ENCODE measurements at regions not wholly inside any gene's neighbourhood (a gene's known extent, or its start where the extent isn't known, plus 50 kb on each side); places are given as distances from the start of the nearest gene placed in this dataset.

DNA sequence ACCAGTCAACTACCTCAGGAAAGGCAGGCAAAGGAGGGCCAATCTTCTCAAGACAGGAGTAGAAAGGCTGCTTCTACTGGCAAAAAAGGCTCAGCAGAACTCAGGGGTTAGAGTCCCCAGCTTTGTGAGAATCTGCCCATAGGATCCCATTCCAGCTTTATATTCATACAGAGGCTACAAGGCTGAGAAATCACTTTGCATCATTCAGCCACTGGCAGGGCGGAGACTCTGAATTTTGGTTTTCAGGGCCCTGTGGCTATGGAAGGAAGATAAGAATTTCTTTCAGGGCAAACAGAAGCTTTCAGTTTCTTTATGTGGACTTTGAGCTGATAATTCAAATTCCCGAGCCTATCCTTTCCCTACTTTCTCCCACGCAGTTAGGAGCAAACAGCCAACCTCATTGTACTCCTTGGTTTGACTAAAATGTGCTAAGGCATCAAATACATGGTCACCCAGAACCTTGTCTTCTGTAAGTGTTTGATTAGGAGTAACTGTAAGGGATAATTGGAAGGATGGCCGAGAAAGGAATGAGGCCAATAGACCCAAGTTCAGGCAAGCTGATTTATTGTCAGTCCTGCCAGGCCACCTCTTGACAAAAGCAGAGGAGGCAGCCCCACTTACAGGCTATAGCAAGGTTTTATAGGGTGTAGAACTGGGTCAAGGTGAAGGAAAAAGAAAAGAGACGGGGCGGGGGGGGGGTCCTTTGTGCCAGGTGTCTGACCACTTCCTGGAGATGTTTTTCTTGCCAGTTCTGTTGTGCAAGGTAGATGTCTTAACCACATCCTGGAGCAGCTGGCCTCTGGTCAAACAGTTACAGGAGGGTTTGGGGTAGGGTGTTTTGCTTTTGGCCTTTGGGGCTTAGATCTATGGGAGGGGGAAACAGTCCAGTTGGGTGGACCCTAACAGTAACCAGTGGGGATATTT lies 165.3 kb upstream of the PPP1R2C start:
- intact Hi-C loops (cut with micrococcal nuclease), result loop anchor here (2.0 to 5.0 kb wide), 6 partner anchors 614 to 1383 kb away; partner anchors contain the start of gene CASK

DNA sequence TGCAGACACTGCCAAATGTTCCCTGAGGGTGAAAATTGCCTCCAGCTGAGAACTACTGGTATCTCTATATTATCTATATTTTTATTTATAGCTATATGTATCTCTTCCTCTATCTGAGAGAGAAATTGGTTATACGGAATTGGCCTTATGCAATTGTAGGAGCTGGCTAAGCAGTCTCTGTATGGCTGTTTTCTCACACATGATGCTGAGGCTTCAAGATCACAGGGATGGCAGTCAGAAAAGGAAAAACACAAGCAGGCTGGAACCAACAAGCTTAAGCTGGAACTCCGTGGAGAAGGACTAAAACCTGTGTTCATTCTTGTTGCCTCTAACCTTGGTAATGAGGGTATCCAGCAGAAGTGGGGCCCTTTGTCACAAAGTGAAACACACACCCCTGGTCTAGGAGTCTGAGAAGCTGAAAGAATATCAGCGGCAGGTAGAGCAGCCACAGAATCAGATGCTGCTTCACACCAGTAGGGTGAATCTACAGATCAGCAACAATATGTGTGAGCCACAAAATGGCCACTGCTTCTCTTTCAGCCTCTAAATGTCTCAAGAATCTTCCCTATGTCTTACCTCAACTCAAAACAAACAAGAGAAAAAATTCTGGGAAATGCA lies 166.5 kb upstream of the PPP1R2C start:
- intact Hi-C loops (cut with micrococcal nuclease), result loop anchor here (1.0 to 5.0 kb wide), 6 partner anchors 10 to 1147 kb away; partner anchors contain the start of gene CASK

DNA sequence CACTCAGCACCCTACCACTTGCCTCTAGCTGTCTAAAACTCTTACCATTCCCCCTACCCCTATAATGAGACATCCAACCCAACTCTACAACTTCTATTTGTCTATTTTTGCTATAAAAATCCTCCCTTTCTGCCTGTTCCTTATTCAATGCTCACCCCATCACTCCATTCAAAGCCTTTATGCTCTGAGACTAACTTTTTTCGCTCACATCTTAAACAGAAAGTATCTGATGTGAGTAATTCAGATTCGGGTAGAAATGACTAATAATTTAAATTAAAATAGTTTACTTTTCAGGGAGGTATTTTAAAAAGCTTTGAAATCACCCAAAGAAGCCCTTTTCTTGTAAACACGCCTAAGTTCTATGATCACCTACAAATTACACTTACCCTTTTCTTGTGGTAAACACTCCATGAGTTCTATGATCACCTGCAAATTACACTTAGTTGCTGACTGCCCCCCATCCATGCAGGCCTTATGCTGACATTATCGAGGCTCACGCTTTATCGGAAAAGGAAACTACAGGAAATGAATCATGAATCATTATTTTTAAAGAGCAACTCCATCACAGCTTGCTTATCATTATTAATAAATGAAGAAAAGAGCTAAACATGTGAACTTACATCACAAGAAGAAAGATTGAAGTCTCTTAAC lies 168.7 kb upstream of the PPP1R2C start:
- intact Hi-C loops (cut with micrococcal nuclease), result no loop called here

DNA sequence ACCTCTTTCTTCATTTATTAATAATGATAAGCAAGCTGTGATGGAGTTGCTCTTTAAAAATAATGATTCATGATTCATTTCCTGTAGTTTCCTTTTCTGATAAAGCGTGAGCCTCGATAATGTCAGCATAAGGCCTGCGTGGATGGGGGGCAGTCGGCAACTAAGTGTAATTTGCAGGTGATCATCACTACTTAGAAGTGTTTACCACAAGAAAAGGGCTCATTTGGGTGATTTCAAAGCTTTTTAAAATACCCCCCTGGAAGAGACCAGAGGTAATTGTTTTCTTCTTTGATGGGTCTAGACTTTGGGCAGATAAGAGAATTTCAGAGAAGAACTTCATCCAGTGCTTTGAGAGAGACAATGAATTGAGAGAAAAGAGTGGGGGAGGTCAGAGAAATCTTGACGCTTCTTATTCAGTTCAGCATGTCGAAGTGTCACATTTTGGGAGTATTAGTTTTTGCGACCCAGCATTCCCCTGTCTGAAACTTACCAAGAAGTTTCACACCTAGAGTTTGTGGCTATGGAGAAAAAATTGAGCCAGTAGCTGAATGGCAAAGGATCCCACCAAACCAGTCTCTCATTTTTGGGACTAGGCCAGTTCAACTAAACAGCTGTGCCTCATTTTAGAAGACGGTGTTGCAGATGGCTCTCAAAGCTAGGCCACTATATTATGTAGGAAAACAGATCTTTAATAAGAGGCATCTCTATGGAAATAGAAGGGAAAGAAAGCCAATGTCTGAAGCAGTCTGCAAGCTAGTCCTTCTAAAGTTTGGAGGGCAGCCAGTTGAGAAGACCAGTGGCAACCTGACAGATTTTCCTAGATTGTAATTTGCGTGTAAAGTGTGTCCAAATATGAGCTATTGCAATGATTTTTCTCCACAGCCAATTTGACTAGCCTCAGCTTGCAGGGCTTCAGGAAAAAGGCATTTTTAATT lies 171.0 kb upstream of the PPP1R2C start:
- intact Hi-C loops (cut with micrococcal nuclease), result no loop called here

DNA sequence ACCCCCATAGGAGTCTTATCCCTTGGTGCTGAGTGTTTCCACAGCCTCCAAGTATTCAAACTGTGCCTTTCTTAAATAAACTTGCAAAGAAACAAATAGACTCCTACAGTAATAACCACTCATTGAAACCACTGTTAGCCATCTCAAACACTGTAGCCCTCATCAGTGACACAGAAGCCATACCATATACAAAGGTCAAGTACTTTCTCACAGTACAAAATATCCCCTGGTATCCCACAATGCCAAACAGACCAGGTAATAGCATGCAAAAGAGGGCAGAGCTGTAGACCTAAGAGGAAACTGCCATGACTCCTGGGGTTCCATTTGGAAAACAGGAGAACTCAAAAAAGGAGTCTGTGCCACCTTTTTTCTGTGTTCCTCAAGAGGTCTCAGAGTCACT lies 173.8 kb upstream of the PPP1R2C start:
- intact Hi-C loops (cut with micrococcal nuclease), result no loop called here

DNA sequence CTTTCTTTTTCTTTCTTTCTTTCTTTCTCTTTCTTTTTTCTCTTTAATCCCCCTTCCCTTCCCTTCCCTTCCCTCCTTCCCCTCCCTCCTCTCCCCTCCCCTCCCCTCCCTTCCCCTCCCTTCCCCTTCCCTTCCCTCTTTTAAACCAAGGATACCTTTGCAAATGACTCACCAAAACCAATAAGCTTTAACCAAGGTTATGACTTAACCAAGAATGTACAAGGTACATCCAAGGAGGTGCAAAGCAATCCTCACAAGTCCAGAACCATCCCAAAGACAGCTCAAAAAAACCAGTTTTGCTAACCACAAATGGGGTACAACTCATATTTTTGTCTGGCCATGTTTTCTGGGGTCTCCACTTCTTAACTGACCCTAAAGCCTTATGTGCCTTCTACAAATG lies 174.7 kb upstream of the PPP1R2C start:
- intact Hi-C loops (cut with micrococcal nuclease), result no loop called here

DNA sequence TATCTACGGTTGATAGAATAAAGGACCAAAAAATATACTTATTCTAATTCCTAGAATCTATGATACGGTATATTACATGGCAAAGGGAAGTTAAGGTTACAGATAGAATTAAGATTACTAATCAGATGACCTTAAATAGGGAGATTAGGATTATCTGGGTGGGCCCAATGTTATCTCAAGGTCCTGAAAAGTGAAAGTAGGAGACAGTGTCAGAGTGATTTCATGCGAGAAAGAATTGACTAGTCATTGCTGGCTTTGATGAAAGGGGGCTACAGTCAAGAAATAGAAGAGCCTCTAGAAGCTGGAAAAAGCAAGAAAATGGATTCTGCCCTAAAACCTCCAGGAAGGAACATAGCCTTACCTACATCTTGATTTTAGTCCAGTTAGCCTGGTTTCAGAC lies 176.9 kb upstream of the PPP1R2C start:
- intact Hi-C loops (cut with micrococcal nuclease), result no loop called here

DNA sequence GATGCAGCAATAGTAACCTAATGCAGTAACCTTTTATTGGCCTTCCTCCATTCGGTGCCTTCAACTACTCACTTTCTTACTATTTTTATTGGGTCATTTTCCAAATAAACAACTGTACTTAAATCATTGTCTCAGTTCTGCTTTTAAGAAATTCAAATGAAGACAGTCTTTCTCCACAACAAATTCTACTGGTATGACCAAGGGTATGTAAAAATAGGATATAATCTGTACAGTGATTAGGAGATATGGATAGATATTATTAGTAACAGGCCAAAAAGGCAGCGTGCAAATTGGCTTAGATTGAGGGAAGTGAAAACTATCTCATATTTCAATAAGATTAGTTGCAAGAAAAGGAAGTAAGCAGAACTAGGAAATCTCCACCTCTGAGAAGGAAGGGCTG lies 177.4 kb upstream of the PPP1R2C start:
- intact Hi-C loops (cut with micrococcal nuclease), result no loop called here

DNA sequence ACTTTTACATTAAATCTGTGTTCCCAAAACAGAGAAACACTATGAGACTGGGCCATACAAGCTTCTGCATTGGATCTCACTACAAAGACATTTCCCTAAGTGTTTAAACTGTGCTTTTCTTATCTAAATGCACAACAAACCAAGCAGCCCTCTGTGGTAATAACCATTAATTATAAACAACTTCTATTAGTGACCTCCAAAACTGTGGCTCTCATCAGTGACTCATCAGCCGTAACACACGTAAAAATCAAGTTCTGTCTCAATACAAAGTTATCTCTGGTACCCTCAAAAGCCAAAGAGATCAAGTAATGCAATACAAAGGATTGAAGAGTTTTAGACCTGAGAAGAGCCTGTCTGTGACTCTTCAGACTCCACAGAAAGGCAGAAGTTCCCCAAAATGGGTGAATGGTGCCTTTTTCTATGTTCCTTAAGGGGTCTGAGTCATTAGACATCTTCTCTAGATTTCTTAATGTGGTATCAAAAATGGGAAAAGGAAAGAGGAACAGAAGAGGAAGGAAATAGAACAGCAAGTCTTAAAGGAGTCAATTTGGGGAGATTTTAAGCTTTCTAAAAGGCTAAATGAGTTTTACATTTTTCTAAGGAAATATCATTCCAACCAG lies 189.8 kb upstream of the PPP1R2C start:
- intact Hi-C loops (cut with micrococcal nuclease), result no loop called here

DNA sequence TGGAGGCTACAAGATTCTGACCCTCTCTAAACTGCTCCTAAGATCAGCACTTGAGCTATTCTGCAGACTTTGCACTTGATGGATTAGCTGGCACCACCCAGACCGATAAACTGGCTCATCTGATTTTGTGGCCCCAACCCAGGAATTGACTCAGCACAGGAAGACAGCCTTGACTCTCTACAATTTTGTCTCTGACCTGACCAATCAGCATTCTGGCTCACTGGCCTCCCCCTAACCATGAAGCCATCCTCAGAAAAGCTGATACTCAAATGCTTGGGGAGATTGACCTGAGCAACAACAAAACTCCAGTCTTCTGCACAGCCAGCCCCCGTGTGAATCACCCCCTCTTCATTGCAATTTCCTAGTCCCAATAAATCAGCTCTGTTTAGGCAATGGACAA lies 195.4 kb upstream of the PPP1R2C start:
- intact Hi-C loops (cut with micrococcal nuclease), result no loop called here

DNA sequence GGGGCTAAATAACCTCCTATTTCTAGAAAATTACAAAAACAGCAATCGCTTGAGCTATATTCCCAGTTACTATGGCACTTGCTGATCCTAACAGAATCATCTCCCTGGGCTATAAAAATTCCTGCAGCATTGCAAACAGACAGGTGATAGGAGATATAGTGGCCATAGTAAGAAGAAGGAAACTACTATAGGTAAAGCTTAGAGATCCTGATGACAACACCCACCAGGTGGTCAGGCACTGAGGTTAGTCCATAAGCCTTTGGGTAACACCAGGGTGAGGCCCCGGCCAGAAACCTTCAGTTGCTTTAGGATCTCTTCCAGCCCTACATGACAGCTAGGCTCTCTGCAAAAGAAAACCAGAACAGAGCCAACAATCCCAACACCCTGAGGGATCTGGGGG lies 197.9 kb upstream of the PPP1R2C start:
- intact Hi-C loops (cut with micrococcal nuclease), result no loop called here

DNA sequence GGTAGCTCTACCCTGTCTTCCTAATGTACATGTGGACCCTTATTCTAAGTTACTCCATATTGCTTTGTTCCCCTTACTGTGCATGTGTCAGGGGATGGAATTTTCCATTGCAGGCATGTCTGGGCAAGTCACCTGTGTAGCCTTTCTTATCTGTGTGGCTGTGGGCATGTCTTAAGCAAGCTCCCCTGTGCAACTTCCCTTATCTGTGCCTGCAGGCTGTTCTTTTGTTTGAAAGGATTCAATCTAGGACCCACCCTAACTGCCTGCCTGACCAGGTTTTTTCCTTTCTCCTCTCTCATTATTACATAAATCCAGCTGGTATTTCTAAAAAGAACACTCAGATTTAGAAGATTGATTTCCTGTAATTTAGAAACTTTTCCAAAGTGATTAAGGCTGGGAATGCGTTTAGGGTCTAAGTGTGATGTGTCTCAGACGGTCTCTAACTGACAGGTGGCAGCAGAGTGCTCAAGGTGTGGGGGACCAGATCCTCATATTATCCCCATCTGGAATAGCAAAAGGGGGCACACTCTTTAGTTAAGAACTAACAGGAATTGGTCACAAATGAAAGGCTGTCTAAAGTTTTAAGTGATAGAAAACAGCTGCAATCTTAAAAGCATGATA lies 198.9 kb upstream of the PPP1R2C start:
- intact Hi-C loops (cut with micrococcal nuclease), result no loop called here

DNA sequence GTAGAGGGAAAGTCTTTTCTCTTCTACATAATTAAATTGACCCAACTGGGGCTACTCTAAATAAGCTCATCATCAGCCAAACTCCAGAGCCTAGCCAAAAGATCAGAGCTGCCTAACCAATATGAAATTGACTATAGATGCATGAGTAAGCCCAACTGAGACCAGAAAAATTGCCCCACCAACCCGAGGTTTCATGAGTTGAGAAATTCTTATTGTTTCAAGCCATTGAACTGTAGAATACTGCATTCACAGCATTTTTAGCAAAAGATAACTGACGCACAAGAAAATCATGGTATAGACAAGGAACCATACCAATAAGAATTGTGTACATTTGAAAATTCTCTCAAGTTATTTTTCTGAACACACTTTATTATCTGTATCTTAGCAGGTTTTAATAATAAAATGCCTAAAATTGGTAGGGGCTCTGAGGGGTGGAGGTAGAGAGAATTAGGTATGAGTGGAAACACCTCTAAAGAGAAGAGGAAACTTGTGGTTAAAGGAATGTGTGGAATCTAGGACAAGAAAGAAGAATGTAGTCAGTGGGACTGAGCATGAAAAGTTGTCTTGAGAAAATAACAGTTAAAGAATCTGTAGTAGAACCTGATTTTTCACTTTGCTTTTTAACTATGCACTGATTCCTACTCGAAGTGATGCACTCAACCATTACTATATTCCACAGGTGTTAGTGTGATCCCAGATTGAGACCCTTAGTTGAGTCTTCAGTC lies 200.9 kb upstream of the PPP1R2C start:
- intact Hi-C loops (cut with micrococcal nuclease), result no loop called here

DNA sequence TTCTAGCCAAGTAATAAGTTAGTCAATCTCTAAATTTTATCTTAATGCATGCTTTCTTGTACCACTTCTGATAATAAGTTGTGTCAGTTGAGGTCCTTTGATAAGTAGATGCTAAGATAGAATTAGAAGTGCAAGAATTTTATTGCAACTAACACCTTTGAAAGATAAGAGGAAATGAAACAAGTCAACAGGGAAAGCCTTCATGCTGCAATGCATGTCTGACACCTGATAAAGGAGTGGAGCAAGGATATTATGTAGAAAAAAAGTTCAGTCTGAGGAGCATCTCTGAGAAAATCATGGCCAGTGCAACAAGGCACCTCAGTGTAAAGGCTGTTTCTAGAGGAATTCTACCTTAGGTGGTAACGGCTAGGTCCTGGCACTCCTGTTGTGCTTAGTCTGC lies 210.7 kb upstream of the PPP1R2C start:
- intact Hi-C loops (cut with micrococcal nuclease), result no loop called here

DNA sequence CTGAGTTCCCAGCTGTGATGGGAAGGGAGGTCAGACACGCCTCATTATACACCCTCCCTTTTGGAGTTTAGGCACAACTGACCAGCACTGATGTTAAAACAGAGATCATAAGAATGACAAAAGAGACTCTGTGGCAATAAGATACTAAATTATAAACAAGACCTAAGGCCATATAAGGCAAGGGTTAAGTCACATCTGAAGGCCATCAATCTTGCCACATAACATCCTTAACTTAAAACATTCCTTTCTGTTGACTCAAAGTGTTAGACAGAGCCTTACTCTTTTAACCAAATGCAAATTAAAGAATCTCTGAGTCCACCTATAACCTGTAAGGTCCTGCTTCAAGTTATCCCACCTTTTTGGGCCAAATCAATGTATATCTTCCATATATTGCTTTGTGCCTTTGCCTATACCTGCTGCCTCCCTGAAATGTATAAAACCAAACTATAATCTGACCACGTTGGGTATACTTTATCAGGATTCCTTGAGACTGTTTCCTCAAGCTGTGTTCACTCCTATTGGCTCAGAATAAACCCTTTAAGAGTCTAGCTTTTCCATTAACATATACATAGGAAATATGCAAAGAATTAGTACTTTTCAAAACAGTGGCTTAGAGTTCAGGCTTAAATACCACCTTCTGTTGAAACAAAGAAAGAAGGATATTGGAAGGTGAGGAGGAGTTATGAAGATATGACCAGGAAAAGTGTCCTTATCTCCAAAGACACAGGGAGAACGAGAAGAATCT lies 214.4 kb upstream of the PPP1R2C start:
- intact Hi-C loops (cut with micrococcal nuclease), result no loop called here

DNA sequence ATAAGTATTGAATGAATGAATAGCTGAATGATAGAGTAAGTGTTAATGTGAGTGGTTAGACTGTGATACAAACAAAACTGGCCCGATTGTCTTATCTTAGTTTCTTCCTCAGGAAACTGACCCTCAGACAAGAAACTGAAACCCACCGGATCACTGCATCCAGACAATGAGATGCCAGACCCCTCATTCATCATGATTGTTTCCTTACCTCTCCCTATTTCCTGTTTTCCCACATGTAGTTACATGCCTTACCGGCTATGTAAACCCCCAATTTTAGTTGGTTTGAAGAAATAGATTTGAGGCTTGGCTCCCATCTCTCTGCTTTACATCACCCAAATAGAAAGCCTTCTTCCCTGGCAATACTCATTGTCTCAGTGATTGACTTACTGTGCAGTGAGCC lies 218.9 kb upstream of the PPP1R2C start:
- intact Hi-C loops (cut with micrococcal nuclease), result no loop called here

DNA sequence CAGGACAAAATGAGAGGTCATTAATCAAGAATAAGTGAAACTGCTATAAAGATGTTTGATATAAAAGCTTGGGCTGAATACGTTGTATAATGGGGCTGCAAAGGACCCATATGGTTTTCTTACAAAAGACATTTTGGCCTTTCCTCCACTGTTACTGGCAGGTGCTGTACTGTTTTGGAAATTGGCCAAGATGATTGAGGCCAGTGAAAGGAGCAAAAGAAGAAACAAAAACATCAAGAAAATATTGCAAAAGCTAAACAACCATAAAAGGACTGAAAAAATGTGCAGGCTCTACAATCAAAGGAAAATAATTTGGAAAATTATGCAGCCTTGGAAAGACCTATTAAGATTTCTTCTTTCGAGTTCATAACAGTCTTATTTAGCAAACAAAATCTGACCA lies 222.2 kb upstream of the PPP1R2C start:
- intact Hi-C loops (cut with micrococcal nuclease), result no loop called here

DNA sequence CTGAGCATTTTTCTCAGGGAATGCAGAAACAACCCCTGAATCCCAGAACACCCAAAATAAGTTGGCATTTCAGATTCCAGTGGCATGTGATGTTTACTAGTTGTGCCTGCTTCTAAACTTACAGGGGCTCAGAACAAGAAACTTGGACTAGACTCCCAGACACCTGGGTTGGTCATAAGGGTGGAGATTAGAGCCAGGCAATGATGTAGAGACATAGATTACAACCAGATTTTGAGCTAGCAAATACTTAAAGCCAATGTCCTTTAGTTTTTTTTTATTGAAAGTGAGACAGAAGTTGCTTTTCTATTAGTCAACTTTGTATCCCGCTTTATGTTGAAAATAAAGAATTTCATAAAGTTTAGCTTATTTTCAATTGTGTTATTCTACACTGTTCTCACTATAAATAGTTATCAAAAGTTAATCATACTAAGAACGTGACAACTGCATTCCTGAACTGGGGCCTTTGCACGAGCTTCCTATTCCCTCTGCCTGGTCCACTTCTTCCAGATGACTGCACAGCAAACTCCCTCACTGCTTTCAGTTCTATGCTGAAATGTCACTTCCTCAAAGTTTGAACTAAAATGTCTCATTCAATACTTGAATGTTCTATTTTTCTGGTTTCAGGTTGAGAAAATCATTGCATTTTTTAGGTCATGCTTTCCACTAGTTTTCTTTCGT lies 224.7 kb upstream of the PPP1R2C start:
- intact Hi-C loops (cut with micrococcal nuclease), result no loop called here
